Neural progenitor cell (in vitro differentiated cells): ENCODE measurements at regions not wholly inside any gene's neighbourhood (a gene's known extent, or its start where the extent isn't known, plus 50 kb on each side); places are given as distances from the start of the nearest gene placed in this dataset.

ENCODE experiments used
- EZH2 ChIP-seq: fragments of 200-600 bp; sonication (generic); IDR thresholded peaks from 2 replicates; pipeline ENCODE4 v1.6.1; 2017; ENCODE audit warnings: antibody characterized with exemption, mild to moderate bottlenecking, moderate library complexity
- TF ChIP-seq, protein P1 (sequence below): fragments of 200-600 bp; sonication (generic); IDR thresholded peaks from 2 replicates; pipeline ENCODE4 v1.5.1; 2017; ENCODE audit warnings: antibody characterized with exemption, mild to moderate bottlenecking

DNA sequence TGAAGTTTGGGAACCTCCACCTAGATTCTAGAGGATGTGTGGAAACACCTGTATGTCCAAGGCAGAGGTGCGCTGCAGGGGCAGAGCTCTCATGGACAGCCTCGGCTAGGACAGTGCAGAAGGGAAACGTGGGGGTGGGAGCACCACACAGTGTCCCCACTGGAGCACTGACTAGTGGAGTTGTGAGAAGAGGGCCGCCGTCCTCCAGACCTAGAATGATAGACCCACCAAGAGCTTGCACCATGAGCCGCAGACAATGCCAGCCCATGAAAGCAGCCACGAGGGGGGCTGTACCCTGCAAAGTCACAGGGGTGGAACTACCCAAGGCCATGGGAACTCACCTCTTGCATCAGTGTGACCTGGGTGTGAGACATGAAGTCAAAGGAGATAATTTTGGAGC, 274.5 kb upstream of the FMR1 start:
- TF ChIP-seq, protein P1, sequence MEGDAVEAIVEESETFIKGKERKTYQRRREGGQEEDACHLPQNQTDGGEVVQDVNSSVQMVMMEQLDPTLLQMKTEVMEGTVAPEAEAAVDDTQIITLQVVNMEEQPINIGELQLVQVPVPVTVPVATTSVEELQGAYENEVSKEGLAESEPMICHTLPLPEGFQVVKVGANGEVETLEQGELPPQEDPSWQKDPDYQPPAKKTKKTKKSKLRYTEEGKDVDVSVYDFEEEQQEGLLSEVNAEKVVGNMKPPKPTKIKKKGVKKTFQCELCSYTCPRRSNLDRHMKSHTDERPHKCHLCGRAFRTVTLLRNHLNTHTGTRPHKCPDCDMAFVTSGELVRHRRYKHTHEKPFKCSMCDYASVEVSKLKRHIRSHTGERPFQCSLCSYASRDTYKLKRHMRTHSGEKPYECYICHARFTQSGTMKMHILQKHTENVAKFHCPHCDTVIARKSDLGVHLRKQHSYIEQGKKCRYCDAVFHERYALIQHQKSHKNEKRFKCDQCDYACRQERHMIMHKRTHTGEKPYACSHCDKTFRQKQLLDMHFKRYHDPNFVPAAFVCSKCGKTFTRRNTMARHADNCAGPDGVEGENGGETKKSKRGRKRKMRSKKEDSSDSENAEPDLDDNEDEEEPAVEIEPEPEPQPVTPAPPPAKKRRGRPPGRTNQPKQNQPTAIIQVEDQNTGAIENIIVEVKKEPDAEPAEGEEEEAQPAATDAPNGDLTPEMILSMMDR, result no peak
- no peak for TF ChIP-seq EZH2
